Urothelium cell line (cell line): ENCODE measurements at regions not wholly inside any gene's neighbourhood (a gene's known extent, or its start where the extent isn't known, plus 50 kb on each side); places are given as distances from the start of the nearest gene placed in this dataset.

Experiments used
- DNase-seq: peaks from one replicate; pipeline ENCODE4 v3.0.0; 2011; ENCODE audit warnings: low spot score, mixed read lengths
- FAIRE-seq: peaks from 2 replicates; lab custom pipeline; 2011; peaks lifted over from hg19 to GRCh38; lab: Jason Lieb, UNC

- DNase-seq = no peak
- no peak for FAIRE-seq
Observed at GRCh38 chr9:19513671-19514275, 105.0 kb downstream of the ACER2 start.

DNA sequence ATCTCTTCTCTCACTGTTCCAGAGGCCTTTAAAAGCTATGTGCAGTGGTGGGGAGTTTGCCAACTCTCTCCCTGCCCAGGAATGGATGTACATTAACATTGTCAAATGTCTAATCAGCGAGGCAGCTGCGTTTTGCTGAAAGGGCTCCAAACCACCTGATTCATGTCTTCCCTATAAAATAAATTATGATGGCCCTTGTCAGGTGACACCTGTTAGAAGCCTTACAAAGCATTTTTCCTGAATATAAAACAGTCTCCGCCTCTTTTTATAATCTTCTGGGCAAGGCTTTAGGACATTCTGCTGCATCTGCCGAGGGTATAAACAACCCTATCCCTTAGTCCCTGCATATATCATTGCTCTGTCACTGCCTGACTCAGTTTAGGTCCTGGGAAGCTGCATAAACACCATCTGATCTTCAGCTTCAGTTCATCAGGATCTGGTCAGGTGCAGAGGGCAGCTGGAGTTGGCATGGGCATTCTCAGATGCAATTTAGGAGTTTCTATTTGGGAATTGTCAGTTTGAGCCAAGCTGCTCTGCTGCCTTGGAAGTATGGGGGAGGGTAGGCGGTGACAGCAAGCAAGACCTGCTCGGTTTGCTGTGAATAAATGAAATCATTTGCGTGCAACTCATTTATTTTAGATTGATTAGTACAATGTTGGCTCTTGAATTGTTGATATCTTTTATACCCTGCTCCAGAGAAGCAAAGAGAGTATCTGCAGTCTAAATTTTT, 103.5 kb downstream of the ACER2 start:
- DNase-seq = no peak

GRCh38 chr9:19511694-19512093, 102.9 kb downstream of the ACER2 start:
- FAIRE-seq = no peak
- no peak for DNase-seq

More for the DNA sequence above, 103.5 kb downstream of the ACER2 start:
- FAIRE-seq = no peak

DNA sequence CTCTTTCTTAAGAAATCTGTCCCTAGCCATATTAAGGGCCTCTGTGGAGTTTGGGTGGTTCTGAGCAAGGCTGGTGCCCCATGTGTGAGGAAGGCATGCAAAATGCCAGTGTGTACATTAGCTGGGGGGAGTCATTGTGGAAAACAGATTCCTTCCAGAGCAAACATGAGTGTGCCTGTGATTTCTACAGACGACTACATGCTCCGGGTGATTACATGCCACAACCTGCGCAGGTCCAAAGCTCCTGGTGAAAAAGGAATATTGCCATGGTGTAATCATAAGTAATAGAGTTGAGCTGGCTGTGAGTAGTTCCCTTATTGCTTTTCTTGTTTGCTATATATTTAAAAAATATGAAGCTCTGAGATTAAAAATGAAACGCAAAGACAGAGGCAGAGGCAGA, 102.1 kb downstream of the ACER2 start:
- FAIRE-seq (no peak), DNase-seq (no peak)
